OCI-LY3 (cell line): ENCODE measurements at regions not wholly inside any gene's neighbourhood (a gene's known extent, or its start where the extent isn't known, plus 50 kb on each side); places are given as distances from the start of the nearest gene placed in this dataset.

Experiments used
- H2AFZ ChIP-seq: fragments of 200-600, 300-600 bp; shearing (Covaris generic); 2 replicates; pipeline ENCODE4 v1.6.0; 2014; ENCODE audit warnings: antibody characterized with exemption, low read depth, low read length
- H3K27ac ChIP-seq: fragments of 200-600, 300-600 bp; sonication (generic); 2 replicates; pipeline ENCODE4 v1.5.1; 2014; ENCODE audit warnings: mild to moderate bottlenecking, low read length, moderate library complexity, mixed read lengths
- H3K27me3 ChIP-seq: fragments of 200-600, 300-600 bp; sonication (generic); 2 replicates; pipeline ENCODE4 v1.6.1; 2014; ENCODE audit warnings: low read depth, low read length, mixed read lengths
- H3K36me3 ChIP-seq: fragments of 200-600, 300-600 bp; sonication (generic); replicated peaks from 2 replicates; pipeline ENCODE3; 2014; ENCODE audit warnings: low read depth, low read length, mixed read lengths
- H3K4me1 ChIP-seq: fragments of 300-600, 200-600 bp; sonication (generic); 2 replicates; pipeline ENCODE4 v1.6.1; 2014; ENCODE audit warnings: low read length, mixed read lengths
- H3K4me2 ChIP-seq: fragments of 200-600, 300-600 bp; sonication (generic); 2 replicates; pipeline ENCODE4 v1.6.1; 2014; ENCODE audit warnings: low read length, mixed read lengths
- H3K4me3 ChIP-seq: fragments of 300-600, 200-600 bp; sonication (generic); 2 replicates; pipeline ENCODE4 v1.5.1; 2014; ENCODE audit warnings: antibody characterized with exemption, mild to moderate bottlenecking, low read length, moderate library complexity
- H3K79me2 ChIP-seq: fragments of 300-600, 200-600 bp; shearing (Covaris generic); 2 replicates; pipeline ENCODE4 v1.6.1; 2014; ENCODE audit warnings: mild to moderate bottlenecking, low read length, mixed read lengths
- H3K9ac ChIP-seq: fragments of 300-600, 200-600 bp; shearing (Covaris generic); 2 replicates; pipeline ENCODE4 v1.6.0; 2014; ENCODE audit warnings: mild to moderate bottlenecking, low read length, moderate library complexity
- H3K9me3 ChIP-seq: fragments of 200-600, 300-600 bp; shearing (Covaris generic); 2 replicates; pipeline ENCODE4 v1.6.1; 2014; ENCODE audit warnings: low read length, mixed read lengths; ENCODE audit not compliant: insufficient read depth
- H4K20me1 ChIP-seq: fragments of 200-600, 300-600 bp; sonication (generic); 2 replicates; pipeline ENCODE4 v1.6.1; 2016; ENCODE audit warnings: low read length, mixed read lengths; ENCODE audit not compliant: insufficient read depth
- EZH2phosphoT487 ChIP-seq: fragments of 200-600 bp; shearing (Covaris generic); IDR thresholded peaks from 2 replicates; pipeline ENCODE4 v1.6.1; 2018; ENCODE audit warnings: antibody characterized with exemption, mixed run types, low read depth
- TF ChIP-seq, protein P1 (sequence below): fragments of 200-600, 300-600 bp; sonication (generic); IDR thresholded peaks from 2 replicates; pipeline ENCODE4 v1.5.1; 2014; ENCODE audit warnings: antibody characterized with exemption, low read length, low read depth

DNA sequence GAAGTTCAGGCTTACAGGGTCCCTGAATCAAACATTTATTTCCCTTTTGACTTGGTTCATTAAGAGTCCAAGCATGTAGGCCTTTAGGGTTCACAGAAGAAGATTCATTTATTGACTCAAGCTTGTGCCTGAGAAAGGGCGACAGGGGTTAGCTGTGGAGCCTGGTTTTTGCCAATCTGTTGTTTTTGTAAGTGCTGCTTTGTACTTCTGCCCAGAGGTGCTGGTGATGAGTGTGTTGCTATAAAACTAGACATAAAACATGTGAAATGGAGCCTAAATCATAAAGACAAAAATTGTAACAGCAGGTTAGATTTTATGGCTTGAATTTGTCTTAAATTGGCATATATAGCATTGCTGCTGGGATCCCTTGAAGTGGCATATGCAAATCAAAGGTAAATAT is 308.3 kb upstream of the UBE2E2 start:
- Histone ChIP-seq H3K9ac (no peak overlapping the region), H3K27ac (no peak overlapping the region), H3K4me2 (no peak overlapping the region), H3K27me3 (peaks cover 29% of the 10 kb centered on the region), H4K20me1 (no peaks in the 10 kb centered on the region), H2AFZ (no peak overlapping the region), H3K4me1 (no peaks in the 10 kb centered on the region), H3K4me3 (no peak overlapping the region), H3K79me2 (no peaks in the 10 kb centered on the region), H3K36me3 (no peaks in the 10 kb centered on the region), H3K9me3 (no peaks in the 10 kb centered on the region)
- TF ChIP-seq, protein P1, sequence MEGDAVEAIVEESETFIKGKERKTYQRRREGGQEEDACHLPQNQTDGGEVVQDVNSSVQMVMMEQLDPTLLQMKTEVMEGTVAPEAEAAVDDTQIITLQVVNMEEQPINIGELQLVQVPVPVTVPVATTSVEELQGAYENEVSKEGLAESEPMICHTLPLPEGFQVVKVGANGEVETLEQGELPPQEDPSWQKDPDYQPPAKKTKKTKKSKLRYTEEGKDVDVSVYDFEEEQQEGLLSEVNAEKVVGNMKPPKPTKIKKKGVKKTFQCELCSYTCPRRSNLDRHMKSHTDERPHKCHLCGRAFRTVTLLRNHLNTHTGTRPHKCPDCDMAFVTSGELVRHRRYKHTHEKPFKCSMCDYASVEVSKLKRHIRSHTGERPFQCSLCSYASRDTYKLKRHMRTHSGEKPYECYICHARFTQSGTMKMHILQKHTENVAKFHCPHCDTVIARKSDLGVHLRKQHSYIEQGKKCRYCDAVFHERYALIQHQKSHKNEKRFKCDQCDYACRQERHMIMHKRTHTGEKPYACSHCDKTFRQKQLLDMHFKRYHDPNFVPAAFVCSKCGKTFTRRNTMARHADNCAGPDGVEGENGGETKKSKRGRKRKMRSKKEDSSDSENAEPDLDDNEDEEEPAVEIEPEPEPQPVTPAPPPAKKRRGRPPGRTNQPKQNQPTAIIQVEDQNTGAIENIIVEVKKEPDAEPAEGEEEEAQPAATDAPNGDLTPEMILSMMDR, result no peak
- no peak for TF ChIP-seq EZH2phosphoT487

DNA sequence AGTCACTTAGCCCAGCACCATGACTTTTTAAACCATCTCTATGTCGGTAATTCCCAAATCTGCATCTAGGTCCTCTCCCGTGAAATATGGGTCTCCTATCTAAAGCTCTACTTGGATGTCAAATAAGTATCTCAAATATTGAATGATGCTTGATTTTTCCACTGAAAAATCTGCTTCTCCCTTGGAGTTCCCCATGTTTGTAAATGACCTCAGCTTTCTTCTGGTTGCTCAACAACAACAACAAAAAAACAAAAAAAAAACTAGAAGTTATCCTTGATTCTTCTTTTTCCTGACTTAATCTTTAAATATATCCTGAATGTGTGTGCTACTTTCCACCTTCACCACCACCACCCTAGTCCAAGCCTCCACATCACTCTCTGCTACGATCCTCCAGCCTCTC is 307.5 kb upstream of the UBE2E2 start:
- H3K9ac ChIP-seq, result no peak overlapping the region
- H3K4me1 ChIP-seq, result no peaks in the 10 kb centered on the region
- H3K27ac ChIP-seq, result no peak overlapping the region
- no peak overlapping the region for H2AFZ ChIP-seq
- H3K36me3 ChIP-seq, result no peaks in the 10 kb centered on the region
- no peak overlapping the region for H3K4me3 ChIP-seq
- TF ChIP-seq EZH2phosphoT487, result no peak
- TF ChIP-seq, protein P1, result no peak
- H3K27me3 ChIP-seq, result peaks cover 29% of the 10 kb centered on the region
- H3K9me3 ChIP-seq, result no peaks in the 10 kb centered on the region
- H3K4me2 ChIP-seq, result no peak overlapping the region
- H4K20me1 ChIP-seq, result no peaks in the 10 kb centered on the region
- no peaks in the 10 kb centered on the region for H3K79me2 ChIP-seq

DNA sequence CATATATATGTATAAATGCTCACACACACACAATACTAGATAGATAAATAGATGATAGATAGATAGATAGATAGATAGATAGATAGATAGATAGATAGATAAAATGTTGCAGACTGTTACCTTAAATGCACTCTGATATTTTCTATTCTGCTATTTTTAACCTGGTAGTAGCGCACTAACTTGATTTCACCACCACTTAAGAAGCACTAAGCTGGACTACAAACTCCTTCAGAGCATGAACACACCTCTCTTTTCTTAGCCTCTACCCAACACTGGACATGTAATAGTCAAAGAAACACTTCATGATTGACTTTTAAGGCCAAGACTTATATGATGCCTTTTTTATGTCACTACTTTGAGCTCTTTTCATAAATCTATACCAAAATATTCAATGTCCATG is 304.6 kb upstream of the UBE2E2 start:
- TF ChIP-seq, protein P1, result no peak
- TF ChIP-seq EZH2phosphoT487, result no peak
- H4K20me1 ChIP-seq, result no peaks in the 10 kb centered on the region
- H2AFZ ChIP-seq, result no peak overlapping the region
- H3K27me3 ChIP-seq, result 0 out of 2 replicates have a peak, but pooled peaks cover 4% of the 10 kb centered on the region
- H3K4me2 ChIP-seq, result no peak overlapping the region
- no peaks in the 10 kb centered on the region for H3K4me1 ChIP-seq
- H3K27ac ChIP-seq, result no peak overlapping the region
- H3K4me3 ChIP-seq, result no peak overlapping the region
- H3K9me3 ChIP-seq, result no peaks in the 10 kb centered on the region
- H3K36me3 ChIP-seq, result no peaks in the 10 kb centered on the region
- no peaks in the 10 kb centered on the region for H3K79me2 ChIP-seq
- H3K9ac ChIP-seq, result no peak overlapping the region

DNA sequence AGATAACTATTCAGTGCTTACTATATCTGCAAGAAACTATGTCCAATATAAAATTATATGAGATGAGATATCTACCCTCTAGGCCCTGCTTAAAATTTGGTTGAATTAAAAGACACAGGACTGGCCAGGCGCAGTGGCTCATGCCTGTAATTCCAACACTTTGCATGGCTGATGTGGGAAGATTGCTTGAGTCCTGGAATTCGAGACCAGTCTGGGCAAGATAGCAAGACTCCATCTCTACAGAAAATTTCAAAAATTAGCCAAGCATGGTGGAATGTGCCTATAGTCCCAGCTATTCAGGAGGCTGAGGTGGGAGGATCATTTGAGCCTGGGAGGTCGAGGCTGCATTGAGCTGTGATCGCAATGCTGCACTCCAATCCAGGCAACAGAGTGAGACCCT is 303.7 kb upstream of the UBE2E2 start:
- Histone ChIP-seq H3K9me3 (no peaks in the 10 kb centered on the region), H3K79me2 (no peaks in the 10 kb centered on the region), H2AFZ (no peak overlapping the region), H3K36me3 (no peaks in the 10 kb centered on the region), H3K4me3 (no peak overlapping the region), H3K27ac (no peak overlapping the region), H4K20me1 (no peaks in the 10 kb centered on the region), H3K9ac (no peak overlapping the region), H3K4me2 (no peak overlapping the region), H3K4me1 (no peaks in the 10 kb centered on the region), H3K27me3 (no peaks in the 10 kb centered on the region)
- no peak for TF ChIP-seq EZH2phosphoT487
- TF ChIP-seq, protein P1, result no peak
